ENCODE measurements at regions not wholly inside any gene's neighbourhood (a gene's known extent, or its start where the extent isn't known, plus 50 kb on each side); places are given as distances from the start of the nearest gene placed in this dataset.

GRCh38 chr9:85291266-85291665 is 450.5 kb downstream of the AGTPBP1 start:
- TF ChIP-seq CTCF (IDR thresholded peaks at IDR 0.05; ENCODE audit: insufficient read depth, low read length, poor library complexity, severe bottlenecking) = no peak
- TF ChIP-seq EZH2phosphoT487 (conservative IDR thresholded peaks at IDR 0.05; ENCODE audit: low read length) = no peak
